AG04450 (cell line): ENCODE measurements at regions not wholly inside any gene's neighbourhood (a gene's known extent, or its start where the extent isn't known, plus 50 kb on each side); places are given as distances from the start of the nearest gene placed in this dataset.

Source experiments
- CTCF ChIA-PET: fragments of 300-600, 350-600 bp; formaldehyde crosslinking; extraction: SDS; loops from one replicate; lab custom pipeline; 2022; ENCODE audit warnings: antibody characterized with exemption, inconsistent platforms; lab: Charles Lee
- POLR2A ChIA-PET: fragments of 350-600 bp; formaldehyde crosslinking; extraction: SDS; loops from one replicate; lab custom pipeline; 2021; ENCODE audit warnings: antibody characterized with exemption, inconsistent platforms; lab: Yijun Ruan, JAX
- DNase-seq: peaks from one replicate; pipeline ENCODE4 v3.0.0-alpha.2; 2011; ENCODE audit warnings: low read depth, low spot score
- H3K27ac ChIP-seq: one replicate; pipeline ENCODE4 v1.5.1; 2012; ENCODE audit warnings: low read depth, low read length, control low read depth
- H3K27me3 ChIP-seq: one replicate; pipeline ENCODE4 v1.6.0; 2012; ENCODE audit warnings: low read length; ENCODE audit not compliant: control insufficient read depth, insufficient read depth
- H3K4me3 ChIP-seq: 2 replicates; pipeline ENCODE4 v1.5.1; 2011; ENCODE audit warnings: mild to moderate bottlenecking, low read depth, low read length, control low read depth
- H3K9me3 ChIP-seq: 2 replicates; pipeline ENCODE4 v1.5.1; 2012; ENCODE audit warnings: low read length; ENCODE audit not compliant: control insufficient read depth, insufficient read depth
- TF ChIP-seq, protein P1 (sequence below): IDR thresholded peaks from 2 replicates; pipeline ENCODE4 v1.5.1; 2011; ENCODE audit warnings: low read depth, low read length, control low read depth, inconsistent platforms

DNA sequence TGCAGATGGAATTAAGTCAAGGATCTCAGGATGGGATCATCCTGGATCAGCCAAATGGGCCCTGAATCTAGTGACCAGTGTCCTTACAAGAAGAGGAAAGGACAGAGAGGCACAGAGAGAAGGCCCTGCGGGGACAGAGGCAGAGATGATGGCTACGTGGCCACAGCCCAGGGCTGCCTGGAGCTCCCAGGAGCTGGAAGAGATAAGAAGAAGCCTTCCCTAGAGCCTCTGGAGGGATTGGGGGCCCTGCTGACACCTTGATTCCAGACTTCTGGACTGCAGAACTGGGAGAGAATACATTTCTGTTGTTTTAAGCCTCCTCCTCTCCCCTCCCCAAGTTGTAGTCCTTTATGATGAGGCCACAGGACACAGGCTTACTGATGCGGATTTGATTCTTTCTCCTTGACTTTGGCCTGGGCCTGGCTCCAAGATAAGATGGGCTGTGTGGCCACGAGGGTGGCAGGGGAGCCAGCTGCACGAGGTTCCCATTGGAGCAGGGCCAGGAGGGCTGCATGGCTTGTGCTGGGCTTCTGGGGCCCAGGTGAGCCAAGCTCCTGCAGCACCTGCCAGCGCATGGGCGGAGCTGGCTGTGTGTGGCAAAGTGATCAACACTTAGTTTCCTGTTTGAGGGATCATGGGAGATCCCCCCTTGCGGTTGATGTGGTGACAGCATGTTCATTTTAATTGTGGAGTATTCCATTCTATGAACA is 146.1 kb downstream of the IRF8 start:
- CTCF ChIA-PET = interaction anchor here (0.6 to 1.8 kb wide), 6 partner anchors 10 to 429 kb away, joined by 3 to 8 read pairs (median 4); no protein-coding TSS in a partner anchor
- no peak overlapping the region for H3K4me3 ChIP-seq
- H3K9me3 ChIP-seq = no peaks in the 10 kb centered on the region
- no peak overlapping the region for H3K27ac ChIP-seq
- POLR2A ChIA-PET = no interaction called here
- TF ChIP-seq, protein P1, sequence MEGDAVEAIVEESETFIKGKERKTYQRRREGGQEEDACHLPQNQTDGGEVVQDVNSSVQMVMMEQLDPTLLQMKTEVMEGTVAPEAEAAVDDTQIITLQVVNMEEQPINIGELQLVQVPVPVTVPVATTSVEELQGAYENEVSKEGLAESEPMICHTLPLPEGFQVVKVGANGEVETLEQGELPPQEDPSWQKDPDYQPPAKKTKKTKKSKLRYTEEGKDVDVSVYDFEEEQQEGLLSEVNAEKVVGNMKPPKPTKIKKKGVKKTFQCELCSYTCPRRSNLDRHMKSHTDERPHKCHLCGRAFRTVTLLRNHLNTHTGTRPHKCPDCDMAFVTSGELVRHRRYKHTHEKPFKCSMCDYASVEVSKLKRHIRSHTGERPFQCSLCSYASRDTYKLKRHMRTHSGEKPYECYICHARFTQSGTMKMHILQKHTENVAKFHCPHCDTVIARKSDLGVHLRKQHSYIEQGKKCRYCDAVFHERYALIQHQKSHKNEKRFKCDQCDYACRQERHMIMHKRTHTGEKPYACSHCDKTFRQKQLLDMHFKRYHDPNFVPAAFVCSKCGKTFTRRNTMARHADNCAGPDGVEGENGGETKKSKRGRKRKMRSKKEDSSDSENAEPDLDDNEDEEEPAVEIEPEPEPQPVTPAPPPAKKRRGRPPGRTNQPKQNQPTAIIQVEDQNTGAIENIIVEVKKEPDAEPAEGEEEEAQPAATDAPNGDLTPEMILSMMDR = no peak
- no peak for DNase-seq
- peaks cover 52% of the 10 kb centered on the region for H3K27me3 ChIP-seq

DNA sequence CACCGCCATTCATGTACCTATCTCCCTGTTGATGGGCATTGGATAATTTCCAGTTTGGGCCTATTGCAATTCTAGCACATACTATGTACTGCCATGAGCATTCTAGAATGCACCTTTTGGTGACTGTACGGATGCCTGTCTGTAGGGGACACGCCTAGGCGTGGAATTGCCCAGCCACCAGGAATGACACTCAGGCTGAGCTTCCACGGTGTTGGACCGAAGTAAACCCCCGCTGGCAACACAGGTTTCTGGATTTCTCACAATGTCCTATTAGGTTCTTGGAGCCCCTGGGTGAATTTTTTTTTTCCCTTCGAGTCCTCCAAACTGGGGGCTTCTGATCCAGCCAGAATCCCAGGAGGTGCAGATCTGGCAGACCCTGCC is 146.6 kb downstream of the IRF8 start:
- CTCF ChIA-PET = interaction anchor here (1.4 to 2.1 kb wide), 2 partner anchors 473 to 474 kb away, joined by 4 to 5 read pairs; no protein-coding TSS in a partner anchor
- no peak overlapping the region for H3K4me3 ChIP-seq
- POLR2A ChIA-PET = no interaction called here
- H3K9me3 ChIP-seq = no peaks in the 10 kb centered on the region
- TF ChIP-seq, protein P1 = no peak
- no peak for DNase-seq
- peaks cover 49% of the 10 kb centered on the region for H3K27me3 ChIP-seq
- no peak overlapping the region for H3K27ac ChIP-seq

DNA sequence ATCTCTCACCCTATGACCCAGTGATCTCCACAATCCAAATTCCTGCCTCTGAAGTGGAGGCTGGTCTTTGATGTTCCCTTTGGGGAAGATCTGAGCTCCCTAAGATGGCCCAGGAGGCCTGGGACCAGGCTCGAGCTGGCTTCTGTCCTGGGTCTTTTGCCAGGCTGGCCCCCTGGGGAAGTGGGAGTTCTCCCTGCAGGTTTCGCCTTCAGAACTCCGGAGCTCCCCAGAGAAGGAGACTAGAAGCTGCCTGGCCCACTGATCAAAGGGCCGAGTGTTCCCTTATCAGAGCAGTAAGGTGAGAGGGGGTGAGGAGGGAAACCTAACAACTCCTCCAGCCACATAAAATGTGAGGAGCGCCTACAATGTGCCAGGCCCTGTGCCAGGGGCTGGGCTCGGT is 147.1 kb downstream of the IRF8 start:
- Histone ChIP-seq H3K27me3 (peaks cover 47% of the 10 kb centered on the region), H3K4me3 (no peak overlapping the region), H3K9me3 (no peaks in the 10 kb centered on the region), H3K27ac (no peak overlapping the region)
- TF ChIP-seq, protein P1 = no peak
- ChIA-PET CTCF (interaction anchor here (1.4 to 2.1 kb wide), 2 partner anchors 472 to 474 kb away, joined by 4 to 5 read pairs; no protein-coding TSS in a partner anchor), POLR2A (no interaction called here)
- DNase-seq = no peak

DNA sequence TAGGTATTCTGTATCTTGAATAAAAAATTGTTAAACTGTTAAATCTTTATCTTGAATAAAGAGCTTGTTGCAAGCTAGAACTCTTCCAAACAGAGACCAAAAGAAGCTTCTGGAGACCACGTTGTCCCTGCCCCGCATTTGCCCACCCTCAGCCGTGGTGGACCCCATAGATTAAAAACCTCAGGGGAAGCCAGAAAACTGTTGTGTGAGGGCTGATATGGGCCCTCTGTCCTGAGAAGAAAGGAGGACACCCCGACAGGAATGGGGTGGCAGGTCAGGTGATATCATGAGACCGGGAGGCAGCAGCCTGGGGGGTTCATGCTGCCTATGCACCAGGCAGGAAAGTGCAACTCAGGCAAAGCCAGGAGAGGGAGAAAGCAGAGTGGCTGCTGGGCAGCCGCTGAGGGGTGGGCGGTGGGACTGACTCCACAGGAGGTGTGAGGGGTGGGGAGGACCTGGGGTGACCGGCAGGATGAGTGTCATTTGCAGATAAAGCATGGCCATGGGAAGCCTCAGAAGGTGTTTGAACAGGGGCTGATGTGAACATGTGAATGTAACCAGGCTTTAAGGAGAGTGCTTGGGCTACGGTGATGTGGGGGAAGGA is 147.8 kb downstream of the IRF8 start:
- CTCF ChIA-PET = interaction anchor here (1.4 to 2.1 kb wide), 2 partner anchors 471 to 473 kb away, joined by 4 to 5 read pairs; no protein-coding TSS in a partner anchor
- DNase-seq = no peak
- H3K27me3 ChIP-seq = peaks cover 51% of the 10 kb centered on the region
- no peak overlapping the region for H3K27ac ChIP-seq
- H3K4me3 ChIP-seq = no peak overlapping the region
- TF ChIP-seq, protein P1 = no peak
- POLR2A ChIA-PET = no interaction called here
- no peaks in the 10 kb centered on the region for H3K9me3 ChIP-seq

DNA sequence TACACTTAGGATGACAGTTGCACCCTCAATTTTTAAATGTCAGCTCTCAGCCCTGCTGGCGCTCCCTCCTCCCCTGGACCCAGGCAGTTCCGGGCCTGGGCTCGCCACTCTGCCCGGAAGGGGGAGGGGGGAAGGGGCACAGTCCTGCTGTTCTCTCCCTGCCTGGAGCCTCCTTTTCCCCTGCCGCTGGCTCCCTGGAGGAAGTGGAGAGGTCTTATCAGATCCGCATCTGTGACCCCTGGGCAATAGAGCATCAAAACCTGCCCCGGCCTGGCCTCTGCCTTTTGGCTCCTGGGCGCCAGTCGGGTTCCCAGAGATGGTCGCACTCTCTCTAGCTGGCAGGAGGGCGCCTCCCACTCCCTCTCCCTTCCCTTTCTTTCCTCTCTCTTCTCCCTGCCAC is 149.3 kb downstream of the IRF8 start:
- no peak overlapping the region for H3K4me3 ChIP-seq
- no peak for DNase-seq
- POLR2A ChIA-PET = no interaction called here
- H3K27me3 ChIP-seq = peaks cover 49% of the 10 kb centered on the region
- no peak overlapping the region for H3K27ac ChIP-seq
- H3K9me3 ChIP-seq = no peaks in the 10 kb centered on the region
- TF ChIP-seq, protein P1 = no peak
- CTCF ChIA-PET = no interaction called here
